Common myeloid progenitor, CD34-positive (primary cell): ENCODE measurements at regions not wholly inside any gene's neighbourhood (a gene's known extent, or its start where the extent isn't known, plus 50 kb on each side); places are given as distances from the start of the nearest gene placed in this dataset.
"Not testable (repeated sequence)": the region's sequence is repeated elsewhere in the genome, so short reads cannot be mapped to it uniquely, and the experiment has no call there.

Experiments
- CTCF ChIA-PET: fragments of 350-600 bp; sonication (Branson Sonifier 250); formaldehyde crosslinking; loops from one replicate; lab custom pipeline; 2021; ENCODE audit warnings: antibody characterized with exemption; lab: Charles Lee
- POLR2A ChIA-PET: fragments of 350-600 bp; sonication (Branson Sonifier 250); formaldehyde crosslinking; loops from one replicate; lab custom pipeline; 2021; ENCODE audit warnings: antibody characterized with exemption; lab: Charles Lee
- DNase-seq, 3 donors: peaks; one replicate each; pipeline versions ENCODE4 v3.0.0 to v3.0.0-alpha.2; 2013
- H3K27ac ChIP-seq, 2 experiments: 1 replicate in 1 of 2; 2 replicates in 1 of 2; pipeline ENCODE4 v1.7.0; 2013; ENCODE audit warnings: inconsistent platforms in 2 of 2, low read length in 2 of 2, mild to moderate bottlenecking in 2 of 2, low read depth in 1 of 2, moderate library complexity in 1 of 2; ENCODE audit not compliant: severe bottlenecking in 2 of 2, insufficient read depth in 1 of 2, poor library complexity in 1 of 2
- H3K27me3 ChIP-seq, 5 experiments: replicated peaks in 2 of 5; 1 replicate in 3 of 5; 2 replicates in 2 of 5; pipeline versions ENCODE4 v1.6.1 to v1.7.0; 2013; ENCODE audit warnings: low read length in 4 of 5, mild to moderate bottlenecking in 2 of 5, moderate library complexity in 2 of 5, inconsistent platforms in 1 of 5; ENCODE audit not compliant: insufficient read depth in 5 of 5, control insufficient read depth in 4 of 5
- H3K36me3 ChIP-seq, 4 experiments: 1 replicate in 2 of 4; 2 replicates in 2 of 4; pipeline versions ENCODE4 v1.6.1 to v1.7.0; 2013; ENCODE audit warnings: low read length in 3 of 4, control low read depth in 1 of 4, mild to moderate bottlenecking in 1 of 4; ENCODE audit not compliant: control insufficient read depth in 4 of 4, insufficient read depth in 4 of 4
- H3K4me1 ChIP-seq, 4 experiments: 1 replicate in 3 of 4; 2 replicates in 1 of 4; pipeline versions ENCODE4 v1.6.1 to v1.7.1; 2013; ENCODE audit warnings: low read length in 3 of 4, mild to moderate bottlenecking in 3 of 4, control low read depth in 1 of 4, inconsistent platforms in 1 of 4, moderate library complexity in 1 of 4; ENCODE audit not compliant: control insufficient read depth in 4 of 4, insufficient read depth in 4 of 4; ENCODE audit errors: control extremely low read depth in 1 of 4
- H3K4me3 ChIP-seq, 7 experiments: 1 replicate in 4 of 7; 2 replicates in 3 of 7; pipeline versions ENCODE4 v1.5.1 to v1.7.0; 2013; ENCODE audit warnings: mild to moderate bottlenecking in 7 of 7, low read length in 6 of 7, moderate library complexity in 6 of 7, inconsistent platforms in 2 of 7, low read depth in 2 of 7, control low read depth in 1 of 7; ENCODE audit not compliant: insufficient read depth in 4 of 7, control insufficient read depth in 1 of 7; ENCODE audit errors: extremely low read depth in 1 of 7
- H3K9me3 ChIP-seq, 5 experiments: 1 replicate in 4 of 5; 2 replicates in 1 of 5; pipeline versions ENCODE4 v1.6.1 to v1.7.1; 2013; ENCODE audit warnings: low read length in 4 of 5, mild to moderate bottlenecking in 2 of 5, inconsistent platforms in 1 of 5, low read depth in 1 of 5, moderate library complexity in 1 of 5; ENCODE audit not compliant: control insufficient read depth in 4 of 5, insufficient read depth in 2 of 5; ENCODE audit errors: control extremely low read depth in 1 of 5
- WGBS: methylation state at CpG from one replicate; pipeline ENCODE4 v1.1.5; 2013; ENCODE audit not compliant: insufficient coverage; 5-methylcytosine and 5-hydroxymethylcytosine counted together

DNA sequence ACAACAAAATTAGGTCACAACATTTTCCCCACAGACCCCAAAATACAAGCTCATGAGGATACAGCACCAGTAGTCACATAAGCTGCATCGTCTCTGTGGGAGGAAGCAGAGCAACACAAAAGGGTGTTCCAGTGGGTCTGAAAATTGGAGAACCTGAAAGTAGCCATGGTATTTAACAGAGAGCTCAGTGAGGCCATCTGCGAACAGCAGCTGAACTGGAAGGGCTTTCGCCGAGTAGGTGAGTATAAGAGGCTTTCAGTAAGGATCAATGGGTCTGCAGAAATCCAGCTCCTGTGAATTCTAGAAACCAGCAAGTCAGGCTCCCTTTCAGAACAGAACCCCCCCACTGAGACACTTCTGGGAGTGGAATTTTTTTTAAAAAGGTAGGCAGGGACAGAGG is 120.0 kb upstream of the RREB1 start:
- POLR2A ChIA-PET, result no interaction called here
- WGBS, result 100% methylated on average over 4 of the region's 4 CpGs
- no peak overlapping the region for H3K27ac ChIP-seq
- no peaks in the 10 kb centered on the region for H3K27me3 ChIP-seq
- no peak for DNase-seq
- H3K4me1 ChIP-seq, result peaks cover 0 to 17% (median 3%) of the 10 kb centered on the region in 4 experiments
- H3K4me3 ChIP-seq, result no peak overlapping the region
- H3K9me3 ChIP-seq, result no peaks in the 10 kb centered on the region
- CTCF ChIA-PET, result interaction anchor here (1.5 to 1.7 kb wide), 2 partner anchors 14 to 264 kb away, joined by 3 to 4 read pairs; no protein-coding TSS in a partner anchor
- no peaks in the 10 kb centered on the region for H3K36me3 ChIP-seq

DNA sequence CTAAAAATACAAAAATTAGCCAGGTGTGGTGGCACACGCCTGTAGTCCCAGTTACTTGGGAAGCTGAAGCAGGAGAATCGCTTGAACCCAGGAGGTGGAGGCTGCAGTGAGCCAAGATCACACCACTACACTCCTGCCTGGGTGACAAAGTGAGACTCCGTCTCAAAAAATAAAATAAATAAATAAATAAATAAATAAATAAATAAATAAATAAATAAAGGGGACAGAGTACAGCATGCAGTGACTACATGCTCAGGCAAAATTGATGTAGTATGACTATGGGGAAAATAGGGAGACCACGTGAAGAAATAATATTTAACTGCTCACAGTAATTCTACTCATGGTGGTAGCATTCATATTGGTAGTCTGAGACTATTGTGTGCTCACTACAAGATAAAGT is 117.7 kb upstream of the RREB1 start:
- POLR2A ChIA-PET, H3K36me3 ChIP-seq, H3K4me3 ChIP-seq, H3K27ac ChIP-seq, CTCF ChIA-PET, H3K9me3 ChIP-seq, H3K27me3 ChIP-seq, DNase-seq: not testable (repeated sequence)
- H3K4me1 ChIP-seq, result peaks cover 0 to 17% (median 3%) of the 10 kb centered on the region in 4 experiments
- WGBS, result no CpG with 5 or more reads among the region's 4 CpGs

DNA sequence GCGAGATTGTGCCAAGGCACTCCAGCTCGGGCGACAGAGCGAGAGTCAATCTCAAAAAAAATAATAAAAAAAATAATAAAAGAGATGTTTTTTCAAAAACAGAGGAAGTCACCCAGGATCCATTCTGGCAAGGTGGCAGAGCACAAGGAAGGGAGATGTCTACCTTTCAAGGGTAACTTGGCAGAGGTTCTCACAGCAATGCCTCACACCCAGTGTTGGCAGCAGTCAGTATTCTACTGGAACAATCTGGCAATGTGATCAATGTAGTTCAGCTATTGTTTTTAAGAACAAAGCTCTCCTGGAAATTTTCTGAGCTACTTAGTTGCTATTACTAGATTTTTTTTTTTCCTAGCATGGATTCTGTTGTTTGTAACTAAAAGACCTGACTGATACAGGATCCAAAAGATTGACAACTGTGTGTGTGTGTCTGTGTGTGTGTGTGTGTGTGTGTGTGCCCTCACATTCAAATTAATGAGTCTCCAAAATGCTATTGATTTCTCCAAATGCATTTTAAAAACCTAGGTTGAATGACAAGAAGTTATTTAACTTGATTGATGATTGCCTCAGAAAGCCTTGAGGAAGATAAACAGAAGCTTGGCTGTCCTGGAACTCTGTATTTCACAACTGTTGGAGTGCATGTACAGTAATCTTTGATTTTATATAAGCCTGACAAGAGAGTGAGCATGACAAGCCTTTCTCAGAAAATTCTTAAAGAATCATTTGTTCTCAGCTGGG is 114.1 kb upstream of the RREB1 start:
- Histone ChIP-seq H3K36me3 (no peaks in the 10 kb centered on the region), H3K27ac (no peak overlapping the region), H3K4me1 (no peaks in the 10 kb centered on the region), H3K27me3 (no peaks in the 10 kb centered on the region), H3K9me3 (no peaks in the 10 kb centered on the region), H3K4me3 (no peak overlapping the region)
- POLR2A ChIA-PET, result interaction anchor here (0.7 kb wide), 1 partner anchor 25 kb away, joined by 6 read pairs; no protein-coding TSS in a partner anchor
- WGBS, result 80% methylated on average over 1 of the region's 4 CpGs
- CTCF ChIA-PET, result interaction anchor here (0.7 to 1.2 kb wide), 2 partner anchors 15 to 316 kb away, joined by 4 read pairs; no protein-coding TSS in a partner anchor
- DNase-seq, result no peak

DNA sequence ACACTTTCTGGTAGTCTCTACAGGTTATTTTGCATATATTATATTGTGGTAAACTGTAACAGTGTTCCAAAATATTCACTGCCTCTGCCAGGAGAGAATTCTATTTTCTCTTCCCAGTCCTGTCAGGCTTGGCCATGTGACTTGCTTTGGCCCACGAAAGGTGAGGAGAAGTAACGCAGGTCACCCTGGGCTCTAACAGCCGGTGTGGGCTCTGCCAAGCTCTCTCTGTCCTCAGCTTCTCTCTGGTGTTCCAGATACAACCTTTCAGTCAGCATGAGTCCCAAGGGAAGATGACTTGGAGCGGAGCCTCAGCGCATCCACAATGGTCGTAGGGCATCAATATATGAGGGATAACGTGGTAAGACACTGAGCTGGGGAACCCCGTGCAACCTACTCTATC is 113.0 kb upstream of the RREB1 start:
- POLR2A ChIA-PET, result no interaction called here

DNA sequence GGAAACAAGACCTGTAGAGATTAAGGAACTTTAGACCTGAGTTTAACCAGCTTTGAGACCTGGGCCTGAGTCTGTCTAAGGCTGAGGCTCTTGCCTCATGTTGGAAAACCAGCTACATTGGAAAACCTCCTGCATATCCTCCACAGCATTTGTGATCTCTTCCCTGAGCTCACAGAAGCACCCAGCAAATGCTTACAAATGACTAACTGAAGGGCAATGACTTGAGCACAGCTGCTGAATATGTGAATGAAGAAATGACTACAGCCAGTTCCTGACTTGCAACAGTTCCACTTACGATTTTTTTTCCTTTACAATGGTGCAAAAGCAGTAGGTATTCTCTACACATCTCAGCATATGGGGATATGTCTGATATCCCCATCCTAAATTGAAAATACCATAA is 112.4 kb upstream of the RREB1 start:
- no peaks in the 10 kb centered on the region for H3K27me3 ChIP-seq
- H3K4me1 ChIP-seq, result no peaks in the 10 kb centered on the region
- WGBS, result 100% methylated on average over 1 of the region's 1 CpG
- H3K36me3 ChIP-seq, result no peaks in the 10 kb centered on the region
- DNase-seq, result no peak
- no peak overlapping the region for H3K27ac ChIP-seq
- ChIA-PET POLR2A (no interaction called here), CTCF (interaction anchor here (0.9 kb wide), 1 partner anchor 23 kb away, joined by 3 read pairs; no protein-coding TSS in a partner anchor)
- H3K4me3 ChIP-seq, result no peak overlapping the region
- H3K9me3 ChIP-seq, result no peaks in the 10 kb centered on the region

More for the DNA sequence above, 113.0 kb upstream of the RREB1 start:
- Histone ChIP-seq H3K27ac (no peak overlapping the region), H3K4me3 (no peak overlapping the region), H3K4me1 (no peaks in the 10 kb centered on the region), H3K9me3 (no peaks in the 10 kb centered on the region), H3K36me3 (no peaks in the 10 kb centered on the region), H3K27me3 (no peaks in the 10 kb centered on the region)
- 86% methylated on average over 6 of the region's 8 CpGs for WGBS
- no peak for DNase-seq
- CTCF ChIA-PET, result interaction anchor here (0.9 kb wide), 1 partner anchor 23 kb away, joined by 3 read pairs; no protein-coding TSS in a partner anchor

DNA sequence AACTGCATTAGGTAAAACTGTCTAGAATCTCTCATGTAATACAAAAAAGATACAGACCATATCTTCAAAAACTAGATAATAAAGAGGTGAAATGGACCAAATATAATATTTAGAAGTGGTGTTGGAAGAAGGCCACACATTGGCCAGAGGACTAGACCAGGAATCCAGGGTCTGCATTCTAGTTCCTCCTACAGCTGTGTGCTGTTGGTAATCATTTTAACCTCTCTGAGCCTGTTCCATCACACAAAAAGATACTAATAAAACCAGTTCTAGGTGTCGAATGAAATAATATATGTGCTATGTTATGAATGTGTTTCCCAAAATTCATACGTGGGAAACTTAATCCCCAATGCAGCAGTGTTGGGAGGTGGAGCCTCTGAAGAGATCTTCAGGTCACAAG is 111.6 kb upstream of the RREB1 start:
- no peaks in the 10 kb centered on the region for H3K27me3 ChIP-seq
- no CpG with 5 or more reads among the region's 2 CpGs for WGBS
- H3K36me3 ChIP-seq, result no peaks in the 10 kb centered on the region
- no peak for DNase-seq
- no peaks in the 10 kb centered on the region for H3K4me1 ChIP-seq
- no peaks in the 10 kb centered on the region for H3K9me3 ChIP-seq
- H3K27ac ChIP-seq, result no peak overlapping the region
- no peak overlapping the region for H3K4me3 ChIP-seq
- CTCF ChIA-PET, result no interaction called here
- POLR2A ChIA-PET, result no interaction called here
